ENCODE measurements at regions not wholly inside any gene's neighbourhood (a gene's known extent, or its start where the extent isn't known, plus 50 kb on each side); places are given as distances from the start of the nearest gene placed in this dataset.

- no peak for DNase-seq
Observed at GRCh38 chr22:48568736-48569330, 1258.8 kb downstream of the BRD1 start.

GRCh38 chr22:48567213-48567975, 1260.3 kb downstream of the BRD1 start:
- no peak for DNase-seq

GRCh38 chr22:48566741-48567140, 1260.9 kb downstream of the BRD1 start:
- DNase-seq = no peak

- DNase-seq = no peak
Observed at GRCh38 chr22:48565901-48566501, 1261.7 kb downstream of the BRD1 start.

- DNase-seq = no peak
Observed at GRCh38 chr22:48564995-48565394, 1262.7 kb downstream of the BRD1 start.

GRCh38 chr22:48563966-48564330, 1263.7 kb downstream of the BRD1 start:
- no peak for DNase-seq

- DNase-seq = no peak
Observed at GRCh38 chr22:48563118-48563965, 1264.3 kb downstream of the BRD1 start.

GRCh38 chr22:48561676-48562075, 1266.0 kb downstream of the BRD1 start:
- no peak for DNase-seq

GRCh38 chr22:48560836-48561235, 1266.8 kb downstream of the BRD1 start:
- no peak for DNase-seq

GRCh38 chr22:48560389-48560751, 1267.3 kb downstream of the BRD1 start:
- no peak for DNase-seq

- DNase-seq = no peak
Observed at GRCh38 chr22:48559647-48560388, 1267.9 kb downstream of the BRD1 start.

GRCh38 chr22:48558606-48559402, 1268.9 kb downstream of the BRD1 start:
- no peak for DNase-seq

- no peak for DNase-seq
Observed at GRCh38 chr22:48558016-48558415, 1269.7 kb downstream of the BRD1 start.

GRCh38 chr22:48557473-48557872, 1270.2 kb downstream of the BRD1 start:
- DNase-seq = no peak

GRCh38 chr22:48556751-48557150, 1270.9 kb downstream of the BRD1 start:
- DNase-seq = no peak

GRCh38 chr22:48556222-48556621, 1271.5 kb downstream of the BRD1 start:
- no peak for DNase-seq

GRCh38 chr22:48555606-48556005, 1272.1 kb downstream of the BRD1 start:
- DNase-seq = no peak

- no peak for DNase-seq
Observed at GRCh38 chr22:48554893-48555572, 1272.6 kb downstream of the BRD1 start.

GRCh38 chr22:48553694-48554308, 1273.9 kb downstream of the BRD1 start:
- DNase-seq = no peak

- no peak for DNase-seq
Observed at GRCh38 chr22:48553119-48553518, 1274.6 kb downstream of the BRD1 start.

Measured in CD4-positive, alpha-beta T cell treated with Interleukin-1 beta for 1 hour (primary cell).